Thymus (tissue), 11 donors: ENCODE measurements at regions not wholly inside any gene's neighbourhood (a gene's known extent, or its start where the extent isn't known, plus 50 kb on each side); places are given as distances from the start of the nearest gene placed in this dataset.

Experiments used
- DNase-seq, 9 donors: peaks; one replicate each; pipeline ENCODE4 v3.0.0-alpha.2; 2013; ENCODE audit warnings: low spot score in 9 of 9, low read depth in 6 of 9, missing footprints in 1 of 9
- H3K27ac ChIP-seq, 2 donors: one replicate each; pipeline ENCODE4 v1.5.1; 2013; ENCODE audit warnings: control low read depth in 1 of 2, low read depth in 1 of 2, low read length in 1 of 2, mild to moderate bottlenecking in 1 of 2, moderate library complexity in 1 of 2
- H3K27me3 ChIP-seq, 2 donors: one replicate each; pipeline ENCODE4 v1.5.1; 2013; ENCODE audit warnings: low read length in 1 of 2; ENCODE audit not compliant: control insufficient read depth in 2 of 2, insufficient read depth in 1 of 2
- H3K36me3 ChIP-seq, 2 donors: one replicate each; pipeline ENCODE4 v1.5.1; 2013; ENCODE audit warnings: low read length in 1 of 2, mild to moderate bottlenecking in 1 of 2, moderate library complexity in 1 of 2; ENCODE audit not compliant: control insufficient read depth in 2 of 2, insufficient read depth in 2 of 2
- H3K4me1 ChIP-seq, 2 donors: one replicate each; pipeline ENCODE4 v1.5.1; 2013; ENCODE audit warnings: low read length in 2 of 2; ENCODE audit not compliant: control insufficient read depth in 2 of 2, insufficient read depth in 2 of 2
- H3K4me3 ChIP-seq, 2 donors: one replicate each; pipeline ENCODE4 v1.5.1; 2013; ENCODE audit warnings: low read length in 2 of 2, control low read depth in 1 of 2, mild to moderate bottlenecking in 1 of 2
- H3K9me3 ChIP-seq, 2 donors: one replicate each; pipeline ENCODE4 v1.5.1; 2013; ENCODE audit warnings: low read length in 1 of 2, mild to moderate bottlenecking in 1 of 2; ENCODE audit not compliant: control insufficient read depth in 2 of 2, insufficient read depth in 1 of 2
- WGBS: extraction: QIAGEN DNeasy Blood & Tissue Kit; methylation state at CpG from one replicate; pipeline ENCODE4 v1.1.7; 2013; 5-methylcytosine and 5-hydroxymethylcytosine counted together
- donor health status: healthy.

DNA sequence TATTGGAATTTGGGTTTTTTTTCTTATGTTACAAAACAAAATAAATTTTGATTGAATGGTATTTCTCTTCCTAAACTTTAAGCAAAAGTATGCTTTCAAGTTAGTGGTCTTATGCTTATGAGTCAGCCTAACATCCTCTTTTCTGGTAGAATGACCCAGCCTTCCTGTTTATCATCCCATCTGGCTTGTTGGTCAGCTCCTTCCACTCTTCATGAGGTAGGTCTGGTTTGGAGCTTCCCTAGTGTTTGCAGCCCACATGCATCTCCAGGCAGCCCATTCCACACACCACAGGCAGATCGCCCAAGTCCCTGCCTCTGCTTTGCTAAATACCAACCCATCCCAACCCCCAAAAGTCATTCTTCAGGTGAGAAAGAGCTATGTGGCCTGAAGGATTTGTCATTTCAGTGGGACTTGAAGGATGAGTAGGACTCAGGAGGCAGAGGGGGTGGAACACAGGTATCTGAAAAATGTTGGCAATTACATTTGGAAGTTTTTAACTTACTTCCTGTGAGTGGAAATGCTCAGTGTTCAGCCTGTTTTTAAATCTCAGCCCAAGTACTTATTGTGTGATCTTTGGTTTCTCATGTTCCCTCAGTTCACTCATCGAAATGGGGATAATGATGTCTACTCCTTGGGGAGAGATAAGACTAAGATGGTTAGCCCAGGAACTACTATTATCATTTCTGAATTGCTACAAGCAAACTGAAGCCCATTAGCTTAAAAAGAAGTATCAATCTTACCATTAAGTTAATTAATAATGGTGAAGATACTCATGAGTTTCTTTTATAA, 294.0 kb downstream of the ADGB start:
- no peaks in the 10 kb centered on the region for H3K36me3 ChIP-seq
- no peak overlapping the region for H3K27ac ChIP-seq
- no peaks in the 10 kb centered on the region for H3K9me3 ChIP-seq
- H3K4me3 ChIP-seq: no peak overlapping the region
- no peaks in the 10 kb centered on the region for H3K4me1 ChIP-seq
- WGBS: 83% methylated on average over 2 of the region's 2 CpGs
- no peak for DNase-seq
- no peaks in the 10 kb centered on the region for H3K27me3 ChIP-seq

DNA sequence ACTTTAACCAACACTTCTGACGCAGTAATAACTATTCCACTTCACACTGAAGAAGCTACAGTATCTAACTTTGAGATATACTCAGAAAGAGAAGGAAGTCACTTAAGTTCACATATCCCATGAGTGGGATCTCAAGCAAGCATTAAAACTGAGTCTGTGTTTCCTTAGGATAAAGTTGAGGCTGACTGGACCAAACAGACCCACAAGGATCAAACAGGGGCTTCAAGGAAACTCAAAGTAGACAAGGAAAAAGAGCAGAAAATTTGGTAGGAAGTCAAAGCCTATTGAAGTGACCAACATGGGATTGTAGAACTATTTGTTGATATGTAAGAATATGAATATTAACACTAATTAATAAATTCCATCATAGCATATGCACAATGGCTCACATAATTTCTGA, 294.9 kb downstream of the ADGB start:
- Histone ChIP-seq H3K27me3 (no peaks in the 10 kb centered on the region), H3K27ac (no peak overlapping the region), H3K36me3 (no peaks in the 10 kb centered on the region), H3K9me3 (no peaks in the 10 kb centered on the region), H3K4me1 (no peaks in the 10 kb centered on the region), H3K4me3 (no peak overlapping the region)
- 95% methylated on average over 1 of the region's 1 CpG for WGBS
- no peak for DNase-seq

DNA sequence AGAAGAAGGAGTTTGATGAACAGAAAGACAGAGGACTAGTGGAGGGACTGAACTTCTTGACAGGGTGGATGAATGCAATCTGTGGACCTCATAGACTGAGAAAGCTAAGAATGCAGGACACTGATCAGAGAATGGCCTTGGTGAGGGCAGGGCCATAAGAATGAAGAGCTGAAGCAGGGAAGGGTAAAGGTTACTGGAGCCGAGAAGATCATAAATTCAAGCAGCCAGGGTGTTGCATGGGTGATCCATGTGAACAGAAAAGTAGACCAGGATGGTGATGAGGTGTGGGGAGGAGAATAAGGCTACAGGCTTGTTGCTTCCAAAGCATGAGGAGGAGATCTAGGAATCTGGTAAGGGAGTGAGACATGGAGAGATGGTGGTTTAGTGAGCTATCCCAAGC, 295.9 kb downstream of the ADGB start:
- no peak for DNase-seq
- Histone ChIP-seq H3K27me3 (no peaks in the 10 kb centered on the region), H3K4me3 (no peak overlapping the region), H3K27ac (no peak overlapping the region), H3K9me3 (no peaks in the 10 kb centered on the region), H3K36me3 (no peaks in the 10 kb centered on the region), H3K4me1 (no peaks in the 10 kb centered on the region)
- 100% methylated on average over 1 of the region's 1 CpG for WGBS

DNA sequence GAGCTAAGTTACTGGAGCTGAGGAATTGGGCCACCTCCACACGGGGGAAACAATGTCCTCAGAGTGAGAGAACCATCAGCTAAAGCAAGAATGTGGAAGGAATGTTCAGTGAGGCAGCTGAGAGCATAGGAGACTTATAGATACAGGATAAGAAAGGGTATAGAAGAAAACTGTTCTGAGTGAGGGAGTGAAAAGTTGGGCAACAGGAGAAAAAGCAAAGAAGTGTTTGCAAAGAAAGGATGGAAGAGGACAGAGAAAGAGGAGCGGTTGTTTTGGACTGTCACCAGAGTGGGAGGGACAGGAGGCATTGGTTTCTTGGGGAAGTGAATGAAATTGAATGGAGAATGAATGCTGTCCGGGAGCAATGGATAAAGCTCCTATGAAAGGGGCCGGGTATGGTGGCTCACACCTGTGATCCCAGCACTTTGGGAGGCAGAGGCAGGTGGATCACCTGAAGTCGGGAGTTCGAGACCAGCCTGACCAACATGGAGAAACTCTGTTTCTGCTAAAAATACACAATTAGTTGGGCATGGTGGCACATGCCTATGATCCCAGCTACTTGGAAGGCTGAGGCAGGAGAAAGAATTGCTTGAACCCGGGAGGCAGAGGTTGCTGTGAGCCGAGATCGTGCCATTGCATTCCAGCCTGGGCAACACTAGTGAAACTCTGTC, 296.5 kb downstream of the ADGB start:
- 91% methylated on average over 9 of the region's 9 CpGs for WGBS
- no peaks in the 10 kb centered on the region for H3K27me3 ChIP-seq
- H3K27ac ChIP-seq: no peak overlapping the region
- H3K9me3 ChIP-seq: no peaks in the 10 kb centered on the region
- no peak overlapping the region for H3K4me3 ChIP-seq
- no peaks in the 10 kb centered on the region for H3K4me1 ChIP-seq
- no peaks in the 10 kb centered on the region for H3K36me3 ChIP-seq
- no peak for DNase-seq

DNA sequence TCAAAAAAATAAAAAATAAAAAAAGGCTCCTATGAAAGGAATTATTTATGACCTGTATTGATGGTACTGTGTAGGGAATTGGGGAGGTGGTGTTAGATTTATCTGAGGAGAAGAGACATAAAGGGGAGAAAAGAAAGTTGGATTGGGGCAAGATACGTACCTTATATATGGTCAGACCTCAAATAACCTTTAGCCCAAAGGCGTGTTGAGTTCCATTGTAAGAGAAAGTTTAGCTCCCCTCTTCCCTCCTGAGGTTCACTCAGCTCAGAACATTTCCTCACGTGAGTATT, 296.9 kb downstream of the ADGB start:
- no peaks in the 10 kb centered on the region for H3K9me3 ChIP-seq
- no peak overlapping the region for H3K27ac ChIP-seq
- H3K27me3 ChIP-seq: no peaks in the 10 kb centered on the region
- no peaks in the 10 kb centered on the region for H3K4me1 ChIP-seq
- WGBS: 76% methylated on average over 3 of the region's 3 CpGs
- no peak for DNase-seq
- H3K36me3 ChIP-seq: no peaks in the 10 kb centered on the region
- no peak overlapping the region for H3K4me3 ChIP-seq

DNA sequence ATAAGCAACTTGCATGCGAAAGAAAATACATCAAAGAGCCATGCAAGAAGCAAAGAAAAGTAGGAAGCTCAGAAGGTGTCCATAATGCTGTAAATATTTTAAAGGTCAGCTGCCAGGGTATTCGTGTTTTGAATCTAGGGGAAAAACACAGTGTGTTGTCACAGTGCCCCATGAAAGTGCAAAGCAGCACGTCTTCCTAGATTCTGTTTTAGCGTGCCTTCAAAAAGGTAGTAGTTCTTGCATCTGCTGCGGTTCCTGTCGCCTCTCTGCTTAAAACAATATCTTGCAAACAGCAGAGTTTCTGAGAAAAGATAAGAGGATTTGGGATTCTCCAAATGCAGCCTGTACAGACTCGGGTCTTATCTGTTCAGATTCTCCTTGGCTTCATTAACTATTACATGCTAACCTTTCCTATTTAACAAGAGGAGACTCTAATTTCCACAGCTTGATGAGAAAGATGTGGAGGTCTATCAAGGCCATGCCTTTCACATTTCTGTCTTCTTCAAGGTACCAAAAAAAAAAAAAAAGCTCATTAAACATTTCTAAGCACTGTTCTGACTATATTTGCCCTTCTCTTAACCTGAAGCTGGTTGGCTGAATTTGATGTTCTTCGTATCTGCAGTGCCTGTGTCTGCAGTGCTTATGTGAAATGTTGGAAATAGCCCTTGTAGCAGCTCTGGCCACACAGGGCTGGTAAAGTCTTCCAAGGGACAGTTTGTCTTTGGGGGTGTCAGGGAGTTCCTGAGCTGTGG, 297.5 kb downstream of the ADGB start:
- 96% methylated on average over 8 of the region's 8 CpGs for WGBS

DNA sequence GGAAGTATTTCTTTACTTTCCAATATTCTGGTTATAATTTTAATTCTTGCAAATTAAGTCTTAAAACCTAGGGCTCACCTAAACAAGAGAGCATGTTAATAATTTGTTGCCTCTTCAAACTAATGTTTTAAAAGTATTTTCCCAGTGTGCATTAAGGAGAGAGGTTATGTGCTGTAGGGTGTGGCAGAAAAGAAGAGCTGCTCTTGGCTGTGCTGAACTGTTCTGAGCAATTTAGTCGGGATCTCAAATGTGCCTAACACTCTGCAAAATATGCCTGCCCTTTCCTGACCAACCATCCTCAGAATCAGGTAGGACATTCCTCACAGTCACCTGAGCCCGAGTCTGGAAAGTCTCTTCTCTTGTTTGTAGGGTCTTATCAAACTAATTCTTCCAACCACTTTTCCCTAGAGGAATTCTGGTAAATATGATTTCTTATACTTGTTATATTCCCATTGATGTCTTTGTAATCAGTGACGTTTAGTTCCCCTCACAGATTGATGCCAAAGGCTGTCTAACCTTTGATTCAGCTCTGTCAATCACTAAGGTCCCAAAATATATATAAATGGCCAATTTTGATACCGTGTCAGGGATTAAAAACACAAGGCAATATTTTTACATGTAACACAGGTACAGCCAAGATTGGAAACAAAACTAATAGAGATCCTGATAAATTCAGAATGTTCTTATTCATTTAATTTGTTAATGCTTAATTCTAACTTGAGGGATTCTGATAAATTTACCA, 298.4 kb downstream of the ADGB start:
- Histone ChIP-seq H3K4me3 (no peak overlapping the region), H3K36me3 (no peaks in the 10 kb centered on the region), H3K4me1 (no peaks in the 10 kb centered on the region), H3K27ac (no peak overlapping the region), H3K9me3 (peaks cover 0 to 3% of the 10 kb centered on the region in 2 donors), H3K27me3 (no peaks in the 10 kb centered on the region)
- DNase-seq: no peak
- 82% methylated on average over 4 of the region's 4 CpGs for WGBS

More for the DNA sequence above, 297.5 kb downstream of the ADGB start:
- no peak for DNase-seq
- Histone ChIP-seq H3K4me3 (no peak overlapping the region), H3K27me3 (no peaks in the 10 kb centered on the region), H3K36me3 (no peaks in the 10 kb centered on the region), H3K4me1 (no peaks in the 10 kb centered on the region), H3K9me3 (peaks cover 0 to 3% of the 10 kb centered on the region in 2 donors), H3K27ac (no peak overlapping the region)

DNA sequence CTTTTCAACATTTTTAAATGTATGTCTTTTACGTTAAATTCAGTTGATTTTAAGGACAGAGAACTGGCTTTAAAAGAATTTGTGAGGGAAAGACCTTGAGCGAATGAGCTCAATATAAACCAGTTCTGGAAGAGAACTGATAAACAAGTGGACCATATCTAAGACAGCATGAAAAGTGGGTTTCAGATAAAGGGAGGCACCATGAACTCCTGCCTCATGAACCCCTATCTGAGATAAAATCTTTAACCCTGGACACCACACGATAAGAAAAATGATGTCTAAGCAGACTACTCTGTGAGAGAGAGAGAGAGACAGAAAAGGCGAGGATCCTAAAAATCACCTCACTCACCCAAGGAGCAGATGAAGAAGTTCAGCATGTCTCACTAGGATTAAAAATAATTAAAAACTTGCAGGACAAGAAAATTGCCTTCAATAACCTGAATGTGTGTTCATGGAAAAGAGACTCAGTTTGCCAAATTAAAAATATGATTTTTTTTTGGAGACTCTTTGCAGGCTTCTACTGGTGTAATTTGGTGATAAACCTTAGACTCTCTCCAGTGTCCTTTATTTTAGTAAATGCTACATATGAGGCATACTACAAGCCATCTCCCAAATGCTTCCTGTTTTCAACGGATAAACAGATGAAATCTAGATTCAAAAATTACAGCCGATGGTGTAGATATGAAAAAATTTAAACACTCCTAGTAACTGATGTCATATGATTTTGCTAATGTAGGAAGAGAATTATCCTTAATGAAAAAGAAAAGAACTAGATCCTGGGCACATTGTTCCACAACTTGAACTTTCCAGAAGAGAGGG, 299.5 kb downstream of the ADGB start:
- Histone ChIP-seq H3K27ac (no peak overlapping the region), H3K9me3 (peaks cover 0 to 3% of the 10 kb centered on the region in 2 donors), H3K4me1 (no peaks in the 10 kb centered on the region), H3K4me3 (no peak overlapping the region), H3K27me3 (no peaks in the 10 kb centered on the region), H3K36me3 (no peaks in the 10 kb centered on the region)
- no peak for DNase-seq
- 67% methylated on average over 6 of the region's 6 CpGs for WGBS
